ENCODE measurements at regions not wholly inside any gene's neighbourhood (a gene's known extent, or its start where the extent isn't known, plus 50 kb on each side); places are given as distances from the start of the nearest gene placed in this dataset.

- Mint-ChIP-seq H3K9me3 (no peaks in the 10 kb centered on the region), H3K36me3 (ENCODE audit: insufficient read depth) (no peaks in the 10 kb centered on the region), H3K4me1 (ENCODE audit: low read depth) (no peaks in the 10 kb centered on the region), H3K27me3 (ENCODE audit: low read depth) (peaks cover 28% of the 10 kb centered on the region), H3K4me3 (no peak overlapping the region)
- DNase-seq (no peak), ATAC-seq (no peak)
These were observed 134.6 kb upstream of the ADAMTS18 start for GRCh38 chr16:77569406-77569805.

GRCh38 chr16:77570574-77570973 is 135.7 kb upstream of the ADAMTS18 start:
- no peak overlapping the region for H3K4me3 Mint-ChIP-seq
- DNase-seq (no peak), ATAC-seq (no peak)
- no peaks in the 10 kb centered on the region for H3K36me3 Mint-ChIP-seq (ENCODE audit: insufficient read depth)
- H3K4me1 Mint-ChIP-seq (ENCODE audit: low read depth): no peaks in the 10 kb centered on the region
- peaks cover 20% of the 10 kb centered on the region for H3K27me3 Mint-ChIP-seq (ENCODE audit: low read depth)
- no peaks in the 10 kb centered on the region for H3K9me3 Mint-ChIP-seq

GRCh38 chr16:77571115-77571862 is 136.5 kb upstream of the ADAMTS18 start:
- ATAC-seq: no peak
- Mint-ChIP-seq H3K36me3 (ENCODE audit: insufficient read depth) (no peaks in the 10 kb centered on the region), H3K4me1 (ENCODE audit: low read depth) (no peaks in the 10 kb centered on the region), H3K4me3 (no peak overlapping the region), H3K9me3 (no peaks in the 10 kb centered on the region), H3K27me3 (ENCODE audit: low read depth) (peaks cover 23% of the 10 kb centered on the region)
- DNase-seq: no peak

- H3K27me3 Mint-ChIP-seq (ENCODE audit: low read depth): peaks cover 24% of the 10 kb centered on the region
- no peak overlapping the region for H3K4me3 Mint-ChIP-seq
- no peaks in the 10 kb centered on the region for H3K9me3 Mint-ChIP-seq
- DNase-seq: no peak
- H3K36me3 Mint-ChIP-seq (ENCODE audit: insufficient read depth): no peaks in the 10 kb centered on the region
- no peaks in the 10 kb centered on the region for H3K4me1 Mint-ChIP-seq (ENCODE audit: low read depth)
- ATAC-seq: no peak
These were observed 140.2 kb upstream of the ADAMTS18 start for GRCh38 chr16:77574867-77575624.

- no peaks in the 10 kb centered on the region for H3K36me3 Mint-ChIP-seq (ENCODE audit: insufficient read depth)
- no peaks in the 10 kb centered on the region for H3K4me1 Mint-ChIP-seq (ENCODE audit: low read depth)
- H3K27me3 Mint-ChIP-seq (ENCODE audit: low read depth): peaks cover 23% of the 10 kb centered on the region
- no peak for ATAC-seq
- H3K4me3 Mint-ChIP-seq: no peak overlapping the region
- no peak for DNase-seq
- no peaks in the 10 kb centered on the region for H3K9me3 Mint-ChIP-seq
These were observed 142.9 kb upstream of the NUDT7 start for GRCh38 chr16:77579351-77579891.

- peaks cover 22% of the 10 kb centered on the region for H3K27me3 Mint-ChIP-seq (ENCODE audit: low read depth)
- H3K4me3 Mint-ChIP-seq: no peak overlapping the region
- ATAC-seq (no peak), DNase-seq (no peak)
- H3K9me3 Mint-ChIP-seq: no peaks in the 10 kb centered on the region
- no peaks in the 10 kb centered on the region for H3K36me3 Mint-ChIP-seq (ENCODE audit: insufficient read depth)
- no peaks in the 10 kb centered on the region for H3K4me1 Mint-ChIP-seq (ENCODE audit: low read depth)
These were observed 140.6 kb upstream of the NUDT7 start for GRCh38 chr16:77581706-77582105.

GRCh38 chr16:77584205-77584859 is 138.0 kb upstream of the NUDT7 start:
- H3K4me3 Mint-ChIP-seq: no peak overlapping the region
- H3K27me3 Mint-ChIP-seq (ENCODE audit: low read depth): peaks cover 29% of the 10 kb centered on the region
- no peaks in the 10 kb centered on the region for H3K36me3 Mint-ChIP-seq (ENCODE audit: insufficient read depth)
- H3K4me1 Mint-ChIP-seq (ENCODE audit: low read depth): no peaks in the 10 kb centered on the region
- no peaks in the 10 kb centered on the region for H3K9me3 Mint-ChIP-seq
- ATAC-seq (peak; percentile 32 to 53), DNase-seq (peak; percentile 16)

GRCh38 chr16:77585379-77586251 is 136.7 kb upstream of the NUDT7 start:
- Mint-ChIP-seq H3K9me3 (no peaks in the 10 kb centered on the region), H3K4me3 (no peak overlapping the region), H3K36me3 (ENCODE audit: insufficient read depth) (no peaks in the 10 kb centered on the region), H3K4me1 (ENCODE audit: low read depth) (no peaks in the 10 kb centered on the region), H3K27me3 (ENCODE audit: low read depth) (peaks cover 30% of the 10 kb centered on the region)
- ATAC-seq (peak in 1 of 2 donors; percentile 27), DNase-seq (no peak)

GRCh38 chr16:77588389-77588788 is 133.9 kb upstream of the NUDT7 start:
- Mint-ChIP-seq H3K4me1 (ENCODE audit: low read depth) (no peaks in the 10 kb centered on the region), H3K4me3 (no peak overlapping the region), H3K9me3 (no peaks in the 10 kb centered on the region), H3K36me3 (ENCODE audit: insufficient read depth) (no peaks in the 10 kb centered on the region), H3K27me3 (ENCODE audit: low read depth) (peaks cover 16% of the 10 kb centered on the region)
- ATAC-seq: no peak
- no peak for DNase-seq

- ATAC-seq (no peak), DNase-seq (no peak)
- Mint-ChIP-seq H3K36me3 (ENCODE audit: insufficient read depth) (no peaks in the 10 kb centered on the region), H3K27me3 (ENCODE audit: low read depth) (peaks cover 16% of the 10 kb centered on the region), H3K4me1 (ENCODE audit: low read depth) (no peaks in the 10 kb centered on the region), H3K4me3 (no peak overlapping the region), H3K9me3 (no peaks in the 10 kb centered on the region)
These were observed 133.1 kb upstream of the NUDT7 start for GRCh38 chr16:77589071-77589765.

GRCh38 chr16:77590707-77591106 is 131.6 kb upstream of the NUDT7 start:
- Mint-ChIP-seq H3K27me3 (ENCODE audit: low read depth) (peaks cover 16% of the 10 kb centered on the region), H3K36me3 (ENCODE audit: insufficient read depth) (no peaks in the 10 kb centered on the region), H3K4me3 (no peak overlapping the region), H3K9me3 (no peaks in the 10 kb centered on the region), H3K4me1 (ENCODE audit: low read depth) (no peaks in the 10 kb centered on the region)
- ATAC-seq (no peak), DNase-seq (no peak)

- no peaks in the 10 kb centered on the region for H3K36me3 Mint-ChIP-seq (ENCODE audit: insufficient read depth)
- no peaks in the 10 kb centered on the region for H3K4me1 Mint-ChIP-seq (ENCODE audit: low read depth)
- no peak for DNase-seq
- no peaks in the 10 kb centered on the region for H3K9me3 Mint-ChIP-seq
- no peak for ATAC-seq
- H3K4me3 Mint-ChIP-seq: no peak overlapping the region
- peaks cover 14% of the 10 kb centered on the region for H3K27me3 Mint-ChIP-seq (ENCODE audit: low read depth)
These were observed 131.0 kb upstream of the NUDT7 start for GRCh38 chr16:77591347-77591746.

GRCh38 chr16:77592021-77592420 is 130.3 kb upstream of the NUDT7 start:
- Mint-ChIP-seq H3K4me3 (no peak overlapping the region), H3K36me3 (ENCODE audit: insufficient read depth) (no peaks in the 10 kb centered on the region), H3K27me3 (ENCODE audit: low read depth) (peaks cover 18% of the 10 kb centered on the region), H3K9me3 (no peaks in the 10 kb centered on the region), H3K4me1 (ENCODE audit: low read depth) (no peaks in the 10 kb centered on the region)
- no peak for DNase-seq
- no peak for ATAC-seq

All from activated T-cell treated with anti-CD3 and anti-CD28 coated beads, Interleukin-2, amount 50 U/mL, for 4 hours (primary cell).